ENCODE measurements at regions not wholly inside any gene's neighbourhood (a gene's known extent, or its start where the extent isn't known, plus 50 kb on each side); places are given as distances from the start of the nearest gene placed in this dataset.

DNA sequence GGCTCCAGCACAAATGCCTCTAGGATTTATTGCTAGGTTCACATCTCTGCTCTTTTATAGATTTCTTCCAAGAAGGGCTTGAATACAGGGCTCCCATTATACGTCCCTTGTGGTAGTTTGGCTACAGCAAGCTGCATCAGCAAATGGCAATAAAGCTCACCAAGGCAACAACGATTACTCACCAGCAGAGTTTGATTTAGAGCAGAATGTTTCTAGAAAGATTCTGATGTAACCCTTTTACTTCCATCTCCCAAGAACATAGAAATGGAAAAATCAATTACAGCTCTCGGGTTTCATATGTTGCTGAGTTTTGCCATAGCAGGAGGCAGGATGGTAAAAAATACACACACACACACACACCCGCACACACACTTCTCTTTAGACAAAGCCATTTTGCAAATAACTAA is 124.2 kb upstream of the TNPO1 start:
- TF ChIP-seq, protein P1, sequence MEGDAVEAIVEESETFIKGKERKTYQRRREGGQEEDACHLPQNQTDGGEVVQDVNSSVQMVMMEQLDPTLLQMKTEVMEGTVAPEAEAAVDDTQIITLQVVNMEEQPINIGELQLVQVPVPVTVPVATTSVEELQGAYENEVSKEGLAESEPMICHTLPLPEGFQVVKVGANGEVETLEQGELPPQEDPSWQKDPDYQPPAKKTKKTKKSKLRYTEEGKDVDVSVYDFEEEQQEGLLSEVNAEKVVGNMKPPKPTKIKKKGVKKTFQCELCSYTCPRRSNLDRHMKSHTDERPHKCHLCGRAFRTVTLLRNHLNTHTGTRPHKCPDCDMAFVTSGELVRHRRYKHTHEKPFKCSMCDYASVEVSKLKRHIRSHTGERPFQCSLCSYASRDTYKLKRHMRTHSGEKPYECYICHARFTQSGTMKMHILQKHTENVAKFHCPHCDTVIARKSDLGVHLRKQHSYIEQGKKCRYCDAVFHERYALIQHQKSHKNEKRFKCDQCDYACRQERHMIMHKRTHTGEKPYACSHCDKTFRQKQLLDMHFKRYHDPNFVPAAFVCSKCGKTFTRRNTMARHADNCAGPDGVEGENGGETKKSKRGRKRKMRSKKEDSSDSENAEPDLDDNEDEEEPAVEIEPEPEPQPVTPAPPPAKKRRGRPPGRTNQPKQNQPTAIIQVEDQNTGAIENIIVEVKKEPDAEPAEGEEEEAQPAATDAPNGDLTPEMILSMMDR (IDR thresholded peaks at IDR 0.05): no peak
- no peak for TF ChIP-seq POLR2A (IDR thresholded peaks at IDR 0.05)
